Renal cortex interstitium (tissue), 11 donors: ENCODE measurements at regions not wholly inside any gene's neighbourhood (a gene's known extent, or its start where the extent isn't known, plus 50 kb on each side); places are given as distances from the start of the nearest gene placed in this dataset.
"Not testable (repeated sequence)": the region's sequence is repeated elsewhere in the genome, so short reads cannot be mapped to it uniquely, and the experiment has no call there.

ENCODE experiments used
- DNase-seq, 11 donors: peaks; one replicate each; pipeline ENCODE4 v3.0.0-alpha.2; 2013; ENCODE audit warnings: low read depth in 9 of 11, low spot score in 4 of 11; ENCODE audit errors: extremely low read depth in 1 of 11

DNA sequence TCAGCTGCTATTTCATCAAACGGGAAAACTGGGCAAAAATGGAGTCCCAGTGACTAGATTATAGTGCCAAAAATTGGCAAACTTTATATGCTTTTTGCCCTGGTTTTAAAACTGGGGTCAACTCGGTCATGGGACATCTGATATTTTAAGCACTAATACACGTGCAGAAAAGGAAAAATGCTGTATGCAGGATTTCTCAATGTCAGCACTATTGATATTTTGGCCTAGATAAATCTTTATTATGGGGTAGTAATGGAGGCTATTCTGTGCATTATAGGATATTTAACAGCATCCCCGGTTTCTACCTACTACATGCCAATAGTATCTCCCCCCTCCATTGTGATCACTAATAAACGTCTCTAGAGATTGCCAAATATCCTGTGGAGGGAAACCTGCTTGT lies 870.9 kb upstream of the IGFBP7 start:
- no peak for DNase-seq

DNA sequence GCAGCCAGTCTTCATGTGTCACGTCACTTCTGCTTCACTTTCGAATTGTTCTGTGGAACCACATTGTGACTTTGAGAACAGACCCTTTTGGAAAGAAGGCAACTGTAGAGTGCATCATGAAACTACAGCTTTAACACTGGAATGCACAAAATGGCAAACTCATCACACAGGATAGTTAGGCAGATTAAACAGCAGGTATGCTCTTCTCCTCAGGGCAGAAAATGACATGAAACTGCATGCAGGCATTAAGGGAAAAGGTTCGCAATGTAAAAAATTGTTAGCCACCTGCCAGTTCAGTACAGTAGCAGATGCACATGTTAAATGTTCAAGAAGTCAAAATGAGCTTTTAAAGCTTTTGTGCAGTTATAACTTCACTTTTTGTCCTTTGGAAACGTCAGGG lies 864.6 kb upstream of the IGFBP7 start:
- DNase-seq, result no peak

DNA sequence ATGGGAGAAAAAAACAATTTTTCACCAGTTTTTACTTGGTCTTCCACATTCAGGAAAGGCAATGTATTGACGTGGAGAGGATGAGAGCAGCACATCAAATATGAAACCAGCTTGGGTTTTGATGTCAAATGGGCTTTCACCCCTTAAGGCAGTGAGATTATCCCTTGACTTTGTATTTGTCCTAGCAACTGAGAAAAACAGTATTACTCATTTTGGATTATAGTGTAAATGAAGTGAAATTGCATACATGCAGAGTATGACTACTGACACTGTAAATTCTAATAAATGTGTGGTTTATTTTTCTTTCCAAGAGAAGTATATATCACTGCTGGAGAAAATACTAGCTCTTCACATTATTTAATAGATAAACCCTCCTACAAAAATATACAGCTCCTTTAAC lies 863.6 kb upstream of the IGFBP7 start:
- no peak for DNase-seq

DNA sequence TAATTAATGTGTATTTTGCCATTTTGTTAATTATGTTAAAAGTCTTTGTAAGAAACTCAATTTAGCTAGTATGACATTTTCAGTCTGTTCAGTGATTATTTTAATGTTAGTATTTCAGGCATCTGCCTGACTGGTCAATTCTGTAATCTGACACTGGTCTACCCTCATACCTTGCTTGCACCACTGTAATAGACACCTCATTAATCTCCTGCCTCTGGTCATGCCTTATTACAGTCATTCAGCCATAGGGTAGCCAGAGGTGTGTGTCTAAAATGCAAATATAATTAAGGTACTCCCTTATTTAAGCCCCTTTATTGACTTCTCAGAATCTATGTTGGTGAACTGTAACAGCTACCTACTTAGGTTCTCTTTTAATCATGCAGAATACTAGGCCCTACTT lies 861.1 kb upstream of the IGFBP7 start:
- no peak for DNase-seq

DNA sequence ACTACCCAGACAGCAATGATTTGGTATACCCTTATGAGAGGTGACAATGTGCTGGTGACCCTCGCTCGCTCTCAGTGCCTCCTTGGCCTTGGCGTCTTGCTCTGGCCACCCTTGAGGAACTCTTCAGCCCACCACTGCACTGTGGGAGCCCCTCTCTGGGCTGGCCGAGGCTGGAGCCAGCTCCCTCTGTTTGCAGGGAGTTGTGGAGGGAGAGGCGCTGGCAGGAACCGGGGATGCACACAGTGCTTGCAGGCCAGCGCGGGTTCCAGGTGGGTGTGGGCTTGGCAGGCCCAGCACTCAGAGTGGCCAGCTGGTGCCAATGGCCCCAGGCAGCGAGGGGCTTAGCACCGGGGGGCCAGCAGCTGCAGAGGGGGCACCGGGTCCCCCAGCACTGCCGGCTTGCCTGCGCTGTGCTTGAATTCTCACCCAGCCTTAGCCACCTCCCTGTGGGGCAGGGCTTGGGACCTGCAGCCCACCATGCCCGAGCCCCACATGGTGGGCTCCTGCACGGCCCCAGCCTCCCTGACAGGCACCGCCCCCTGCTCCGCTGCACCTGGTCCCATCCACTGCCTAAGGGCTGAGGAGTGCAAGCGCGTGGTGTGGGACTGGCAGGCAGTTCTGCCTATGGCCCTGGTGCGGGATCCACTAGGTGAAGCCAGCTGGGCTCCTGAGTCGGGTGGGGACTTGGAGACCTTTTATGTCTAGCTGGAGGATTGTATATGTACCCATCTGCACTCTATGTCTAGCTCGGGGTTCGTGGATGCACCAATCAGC lies 857.0 kb upstream of the IGFBP7 start:
- DNase-seq, result no peak

DNA sequence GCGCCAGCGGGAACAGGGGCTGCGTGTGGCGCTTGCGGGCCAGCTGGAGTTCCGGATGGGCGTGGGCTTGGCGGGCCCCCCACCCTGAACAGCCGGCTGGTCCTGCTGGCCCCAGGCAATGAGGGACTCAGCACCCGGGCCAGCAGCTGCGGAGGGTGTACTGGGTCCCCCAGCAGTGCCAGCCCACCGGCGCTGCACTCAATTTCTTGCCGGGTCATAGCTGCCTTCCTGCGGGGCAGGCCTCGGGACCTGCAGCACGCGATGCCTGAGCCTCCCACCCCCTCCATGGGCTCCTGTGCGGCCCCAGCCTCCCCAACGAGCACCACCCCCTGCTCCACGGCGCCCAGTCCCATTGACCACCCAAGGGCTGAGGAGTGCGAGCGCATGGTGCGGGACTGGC lies 855.2 kb upstream of the IGFBP7 start:
- not testable (repeated sequence) for DNase-seq

DNA sequence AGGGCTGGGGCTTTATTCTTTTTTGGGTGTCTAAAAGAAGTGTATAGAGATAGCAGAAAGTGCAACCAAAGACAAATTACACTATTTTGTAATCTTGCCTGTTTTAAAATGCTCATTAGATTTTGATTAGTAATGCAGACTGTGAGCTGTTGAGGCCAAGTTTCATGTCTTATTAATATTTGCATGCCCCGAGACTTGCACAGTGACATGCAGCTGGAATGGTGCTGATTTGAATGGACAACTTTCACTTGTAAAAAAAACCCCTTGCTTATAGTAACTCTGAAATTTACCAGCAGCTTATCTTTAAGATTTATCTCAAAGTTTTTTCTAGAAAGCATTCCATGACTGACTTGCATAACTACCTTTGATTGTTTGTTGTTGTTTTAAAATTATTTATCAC lies 835.1 kb upstream of the IGFBP7 start:
- DNase-seq, result no peak

DNA sequence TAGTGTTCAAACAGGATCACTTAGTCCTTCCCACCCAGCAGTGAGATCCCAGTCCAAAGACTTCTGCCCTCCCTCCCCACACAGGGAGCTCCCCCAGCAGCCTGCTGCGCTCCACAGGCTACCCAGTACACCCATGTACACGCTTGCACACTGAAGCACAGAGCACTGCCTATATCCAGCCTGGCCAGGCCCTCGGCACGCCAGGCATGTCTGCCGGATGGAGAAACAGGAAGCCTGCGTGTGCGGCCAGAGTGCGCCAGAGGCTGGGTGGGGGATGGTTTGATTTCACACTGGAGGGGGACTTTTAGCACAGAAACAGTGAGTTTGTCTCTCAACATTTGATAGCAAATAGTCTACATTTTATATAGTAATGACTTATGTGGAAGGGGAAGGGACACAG lies 833.5 kb upstream of the IGFBP7 start:
- DNase-seq, result no peak

DNA sequence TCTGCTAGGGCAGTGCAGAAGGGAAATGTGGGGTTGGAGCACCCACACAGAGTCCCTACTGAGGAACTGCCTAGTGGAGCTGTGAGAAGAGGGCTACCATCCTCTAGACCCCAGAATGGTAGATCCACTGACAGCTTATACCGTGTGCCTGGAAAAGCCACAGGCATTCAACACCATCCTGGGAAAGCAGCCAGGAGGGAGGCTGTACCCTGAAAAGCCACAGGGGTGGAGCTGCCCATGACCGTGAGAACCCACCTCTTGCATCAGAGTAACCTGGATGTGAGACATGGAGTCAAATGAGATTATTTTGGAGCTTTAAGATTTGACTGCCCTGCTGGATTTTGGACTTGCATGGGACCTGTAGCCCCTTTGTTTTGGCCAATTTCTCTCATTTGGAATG lies 827.1 kb upstream of the IGFBP7 start:
- not testable (repeated sequence) for DNase-seq

DNA sequence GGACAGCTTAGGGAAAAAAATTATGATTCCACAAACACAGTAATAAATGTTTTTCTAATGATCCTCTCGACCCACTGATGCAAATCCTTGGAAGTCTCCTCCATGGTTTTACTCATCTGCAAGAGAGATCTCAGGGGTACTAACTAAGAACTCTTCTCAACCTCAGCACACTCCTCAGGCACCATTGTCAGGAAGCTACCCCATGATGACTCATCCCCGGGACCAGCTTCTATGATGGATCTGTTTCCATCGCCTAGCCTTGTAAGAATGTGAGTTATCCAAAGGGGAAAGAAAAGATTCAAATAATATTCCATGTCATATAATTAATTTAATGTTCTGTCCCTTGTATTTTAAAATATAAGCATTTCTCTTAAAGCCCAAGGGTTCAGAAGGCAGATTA lies 816.1 kb upstream of the IGFBP7 start:
- DNase-seq, result no peak

DNA sequence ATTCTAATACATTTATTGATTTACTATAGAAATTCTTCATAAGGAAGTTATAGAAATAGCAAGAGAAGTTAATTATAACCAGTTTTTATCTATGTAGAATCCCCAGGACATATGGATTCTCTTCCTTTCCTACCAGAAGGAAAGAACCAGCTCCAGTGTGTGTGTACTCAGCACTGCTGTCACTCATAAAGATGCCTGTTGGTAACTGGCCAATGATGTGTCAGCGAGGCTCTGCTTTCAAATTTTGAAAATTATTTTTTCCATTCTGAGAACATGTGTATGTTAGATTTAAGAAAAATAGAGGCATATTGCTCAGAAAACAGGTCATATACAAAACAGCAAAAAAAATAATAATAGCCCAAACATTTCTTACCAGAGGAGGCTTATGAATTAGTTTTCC lies 814.8 kb upstream of the IGFBP7 start:
- DNase-seq, result no peak

DNA sequence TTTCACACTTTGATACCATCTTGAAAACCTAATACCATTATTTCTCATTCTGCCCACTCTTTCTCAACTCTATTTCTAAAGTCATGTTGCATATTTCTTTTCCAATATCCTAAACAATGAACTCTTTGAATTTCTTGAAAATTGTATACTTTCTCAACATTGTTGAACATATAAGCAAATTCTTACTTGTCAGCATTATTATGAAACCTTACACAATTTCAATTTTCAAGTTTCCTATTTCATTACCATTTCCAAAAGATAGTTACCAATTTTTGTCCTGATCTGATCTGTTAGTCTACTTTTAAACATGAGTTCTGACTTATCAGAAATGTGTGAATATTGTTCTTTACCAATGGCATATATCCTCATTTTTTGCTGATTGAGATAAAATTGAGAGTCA lies 806.3 kb upstream of the IGFBP7 start:
- DNase-seq, result no peak

DNA sequence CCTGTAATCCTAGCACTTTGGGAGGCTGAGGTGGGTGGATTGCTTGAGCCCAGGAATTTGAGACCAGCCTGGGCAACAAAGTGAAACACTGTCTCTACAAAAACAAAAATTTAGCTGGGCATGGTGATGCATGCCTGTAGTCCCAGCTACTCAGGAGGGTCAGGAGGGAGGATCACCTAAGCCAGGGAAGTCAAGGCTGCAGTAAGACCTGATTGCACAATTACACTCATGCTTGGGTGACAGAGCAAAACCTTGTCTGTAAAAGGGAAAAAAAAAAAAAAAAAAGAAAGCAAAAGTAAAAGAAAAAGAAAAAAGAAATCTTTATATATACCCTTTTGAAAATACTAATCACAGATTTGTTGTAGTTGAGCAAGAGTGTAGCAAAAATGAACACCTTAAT lies 801.0 kb upstream of the IGFBP7 start:
- DNase-seq, result no peak

DNA sequence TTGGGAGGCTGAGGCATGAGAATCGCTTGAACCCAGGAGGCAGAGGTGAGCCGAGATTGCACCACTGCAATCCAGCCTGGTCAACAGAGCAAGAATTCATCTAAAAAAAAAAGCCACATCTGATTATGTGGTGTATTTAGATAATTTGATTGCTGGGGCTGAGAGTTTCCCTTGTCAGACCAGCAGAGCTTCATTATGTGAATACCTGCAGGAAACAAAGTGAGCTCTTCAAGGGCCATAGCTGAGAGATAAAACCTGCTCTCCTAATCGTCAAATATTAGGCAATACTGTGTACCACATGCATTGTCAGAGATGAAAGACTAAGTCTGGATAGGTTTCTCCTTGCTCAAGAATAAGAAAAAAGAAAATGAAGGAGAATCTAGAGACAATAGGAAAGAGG lies 800.0 kb upstream of the IGFBP7 start:
- no peak for DNase-seq

DNA sequence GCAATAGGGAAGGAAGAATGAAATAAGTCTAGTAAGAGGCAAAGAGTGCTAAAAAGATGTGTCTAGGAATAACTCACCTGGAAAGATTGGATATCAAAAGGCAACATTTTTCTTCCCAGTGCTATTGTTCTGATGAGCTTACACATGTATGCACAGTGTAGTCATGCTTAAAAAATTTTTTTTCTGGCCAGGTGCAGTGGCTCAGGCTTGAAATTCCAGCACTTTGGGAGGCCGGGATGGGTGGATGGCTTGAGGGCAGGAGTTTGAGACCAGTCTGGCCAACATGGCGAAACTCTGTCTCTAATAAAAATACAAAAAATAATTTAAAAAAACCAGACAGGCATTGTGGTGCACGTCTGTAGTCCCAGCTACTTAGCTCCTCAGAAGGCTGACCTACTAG lies 795.8 kb upstream of the IGFBP7 start:
- DNase-seq, result no peak

DNA sequence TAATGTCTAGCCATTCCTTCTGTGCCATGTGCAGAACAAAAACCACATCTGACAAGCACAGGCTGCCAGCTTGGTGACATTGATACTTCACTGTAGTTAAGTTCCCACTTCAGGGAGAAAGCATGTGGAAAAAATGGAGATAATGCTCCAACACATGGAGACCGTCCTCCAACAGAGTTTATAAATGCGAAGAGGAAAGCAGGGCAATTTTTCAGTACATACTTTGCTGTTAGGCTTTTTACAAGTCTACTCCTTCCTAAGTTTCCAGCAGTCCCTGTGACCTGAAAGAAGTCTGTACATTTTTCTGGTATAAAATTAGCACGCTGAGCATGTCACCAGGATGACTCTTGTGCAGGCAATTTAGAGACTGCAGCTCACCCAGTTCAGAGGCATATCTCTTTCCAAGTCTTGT lies 766.9 kb upstream of the IGFBP7 start:
- no peak for DNase-seq

DNA sequence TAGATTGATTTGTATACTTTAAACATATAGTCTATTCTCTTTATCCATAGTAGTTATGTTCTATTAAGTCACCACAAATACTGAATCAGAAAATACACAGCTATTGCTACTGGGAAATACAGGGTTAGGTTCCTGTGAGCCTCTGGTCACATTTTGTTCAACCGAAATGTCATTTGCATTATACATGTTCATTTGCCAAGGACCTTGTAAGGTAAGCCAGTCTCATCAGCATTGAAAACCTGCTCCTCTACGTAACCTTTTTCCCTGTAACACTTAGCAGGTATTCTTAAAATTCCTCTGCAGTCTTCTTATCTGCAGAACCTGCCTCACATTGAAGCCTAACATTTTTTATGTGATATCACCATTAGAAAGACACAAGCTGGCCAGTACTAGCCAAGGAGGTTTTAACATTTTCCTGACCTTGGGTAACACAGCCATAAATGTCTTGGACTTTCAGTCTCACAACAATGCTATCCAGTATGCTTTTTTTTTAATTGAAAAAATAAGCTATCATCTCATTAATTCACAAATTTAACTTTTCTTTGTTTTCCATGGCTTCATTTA lies 765.7 kb upstream of the IGFBP7 start:
- DNase-seq, result no peak

DNA sequence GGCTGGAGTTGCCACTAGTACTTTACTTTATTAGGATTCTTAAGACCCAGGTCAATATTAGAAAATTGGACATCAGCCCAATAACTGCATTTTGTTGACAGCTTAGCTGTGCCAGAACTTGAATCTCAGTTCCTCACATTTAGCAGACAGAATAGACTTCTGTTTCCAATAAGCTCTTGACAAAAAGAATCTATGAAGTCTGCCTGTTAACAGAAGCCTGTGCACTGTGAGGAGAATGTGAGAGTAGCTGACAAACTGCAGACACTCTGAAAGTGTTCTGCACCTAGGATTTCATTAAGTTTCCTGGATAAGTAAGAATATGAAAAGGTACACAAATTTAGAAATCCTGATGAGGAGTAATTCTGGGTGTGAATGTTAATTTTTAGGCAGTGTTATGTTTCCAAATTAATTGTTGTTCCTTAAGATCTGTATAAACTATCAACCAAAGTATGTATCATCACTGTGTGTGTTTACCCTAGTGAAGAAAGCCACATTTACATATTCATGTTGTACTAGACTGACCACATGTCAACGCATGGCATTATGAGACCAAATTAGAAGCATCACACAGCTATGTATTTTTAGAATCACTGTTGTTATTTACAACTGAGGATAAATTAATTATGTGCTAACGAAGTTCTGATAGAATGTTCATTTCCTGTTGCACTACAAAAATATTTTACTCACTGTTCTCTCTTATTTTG lies 756.4 kb upstream of the IGFBP7 start:
- DNase-seq, result no peak

DNA sequence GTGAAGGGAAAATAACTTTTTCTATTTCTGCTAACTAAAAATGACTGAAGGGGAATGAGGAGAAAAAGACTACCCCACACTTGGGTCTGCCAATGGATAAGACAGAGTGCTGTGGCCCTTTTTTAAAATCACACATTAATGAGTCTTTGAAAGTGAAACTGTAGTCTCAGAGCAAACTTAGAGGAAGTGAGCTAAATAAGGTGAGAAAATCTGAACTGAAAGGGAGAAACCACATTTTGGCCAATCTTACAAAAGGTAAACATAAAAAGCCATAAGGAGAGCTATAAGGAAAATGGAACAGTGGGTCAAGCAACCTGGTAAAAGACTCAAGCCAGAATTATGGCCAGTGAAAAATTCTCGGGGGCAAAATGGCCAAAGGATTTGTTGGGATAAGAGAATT lies 755.1 kb upstream of the IGFBP7 start:
- DNase-seq, result no peak

DNA sequence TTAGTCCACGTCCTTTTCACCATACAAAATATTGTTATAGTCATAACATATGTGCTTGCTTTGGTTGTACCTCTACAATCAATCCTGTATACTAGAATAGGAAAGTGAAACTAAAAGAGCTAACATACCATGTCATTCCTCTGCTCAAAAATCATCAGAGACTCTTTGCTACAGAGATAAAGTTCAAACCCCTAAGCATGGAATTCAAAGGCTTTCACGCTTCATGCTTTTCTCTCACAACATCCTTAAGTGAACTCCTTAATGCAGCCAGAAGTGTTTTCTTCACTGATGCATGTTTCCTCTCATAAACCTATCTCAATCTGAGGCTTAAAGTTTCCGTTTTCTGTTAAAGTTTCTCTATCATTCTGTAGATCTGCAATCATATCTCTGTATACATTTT lies 744.6 kb upstream of the IGFBP7 start:
- DNase-seq, result peak in 8 of 11 donors; percentile 4 to 32 (median 14)

DNA sequence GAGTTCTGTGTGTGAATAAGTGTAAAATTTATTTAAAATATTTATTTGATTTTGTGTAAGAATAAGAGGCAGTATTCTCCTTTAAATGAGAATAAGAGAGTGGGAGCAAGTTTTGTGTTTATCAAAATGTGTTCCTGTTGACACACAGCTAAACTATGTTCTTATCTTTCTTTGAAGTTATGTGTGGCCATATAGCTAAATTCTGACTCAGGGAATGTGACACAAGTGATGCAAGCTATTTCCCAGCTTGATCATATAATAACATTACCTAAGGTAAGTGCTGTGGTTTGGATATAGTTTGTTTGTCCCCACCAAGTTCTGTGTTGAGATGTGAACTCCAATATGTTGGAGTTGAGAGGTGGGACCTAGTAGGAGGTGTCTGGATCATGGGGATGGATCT lies 740.0 kb upstream of the IGFBP7 start:
- DNase-seq, result no peak
